CD14-positive monocyte (primary cell): ENCODE measurements at regions not wholly inside any gene's neighbourhood (a gene's known extent, or its start where the extent isn't known, plus 50 kb on each side); places are given as distances from the start of the nearest gene placed in this dataset.

ENCODE experiments used
- DNase-seq, 3 donors: peaks; one replicate each; pipeline ENCODE4 v3.0.0-alpha.2; 2011 to 2022
- H2AFZ ChIP-seq: 2 replicates; pipeline ENCODE4 v1.6.0; 2012; ENCODE audit warnings: mild to moderate bottlenecking, low read depth, low read length, inconsistent platforms; ENCODE audit not compliant: insufficient read depth, poor library complexity, severe bottlenecking
- H3K27ac ChIP-seq, 2 donors: 1 replicate in 1 of 2; 2 replicates in 1 of 2; pipeline ENCODE4 v1.5.1; 2012 to 2013; ENCODE audit warnings: low read length in 2 of 2, control low read depth in 1 of 2, inconsistent platforms in 1 of 2, low read depth in 1 of 2, mild to moderate bottlenecking in 1 of 2
- H3K27me3 ChIP-seq, 2 donors: one replicate each; pipeline versions ENCODE4 v1.6.0 to v1.6.1; 2011 to 2013; ENCODE audit warnings: low read length in 2 of 2; ENCODE audit not compliant: control insufficient read depth in 2 of 2, insufficient read depth in 2 of 2
- H3K36me3 ChIP-seq, 2 donors: replicated peaks in 1 of 2; 1 replicate in 1 of 2; 2 replicates in 1 of 2; pipeline versions ENCODE4 v1.5.1 to v1.6.1; 2012 to 2013; ENCODE audit warnings: low read length in 2 of 2, control low read depth in 1 of 2, inconsistent platforms in 1 of 2, mild to moderate bottlenecking in 1 of 2; ENCODE audit not compliant: insufficient read depth in 2 of 2, control insufficient read depth in 1 of 2
- H3K4me1 ChIP-seq, 2 donors: 1 replicate in 1 of 2; 2 replicates in 1 of 2; pipeline versions ENCODE4 v1.5.1 to v1.6.1; 2012 to 2013; ENCODE audit warnings: low read length in 2 of 2, control low read depth in 1 of 2, inconsistent platforms in 1 of 2, mild to moderate bottlenecking in 1 of 2, moderate library complexity in 1 of 2; ENCODE audit not compliant: insufficient read depth in 2 of 2, control insufficient read depth in 1 of 2
- H3K4me2 ChIP-seq: replicated peaks from 2 replicates; pipeline ENCODE3; 2012; ENCODE audit warnings: low read length, moderate library complexity, mild to moderate bottlenecking; ENCODE audit not compliant: poor library complexity, severe bottlenecking; ENCODE audit errors: extremely low read depth
- H3K4me3 ChIP-seq, 3 experiments: fragments of 200-600 bp in 1 of 3; sonication (generic) in 1 of 3; replicated peaks in 1 of 3; 1 replicate in 2 of 3; 2 replicates in 1 of 3; pipeline ENCODE4 v1.5.1; 2011 to 2013; ENCODE audit warnings: low read length in 3 of 3, mild to moderate bottlenecking in 3 of 3, control low read depth in 2 of 3, low read depth in 2 of 3, inconsistent platforms in 1 of 3, moderate library complexity in 1 of 3
- H3K79me2 ChIP-seq: 2 replicates; pipeline ENCODE4 v1.6.0; 2012; ENCODE audit warnings: mild to moderate bottlenecking, control low read depth, inconsistent platforms, low read length, moderate library complexity; ENCODE audit not compliant: insufficient read depth
- H3K9ac ChIP-seq: 2 replicates; pipeline ENCODE4 v1.6.0; 2017; ENCODE audit warnings: low read length, mild to moderate bottlenecking; ENCODE audit not compliant: insufficient read depth, poor library complexity, severe bottlenecking
- H3K9me3 ChIP-seq, 2 donors: replicated peaks in 1 of 2; 1 replicate in 1 of 2; 2 replicates in 1 of 2; pipeline versions ENCODE4 v1.5.1 to v1.6.1; 2012 to 2013; ENCODE audit warnings: low read length in 2 of 2, control low read depth in 1 of 2; ENCODE audit not compliant: control insufficient read depth in 1 of 2, insufficient read depth in 1 of 2
- H4K20me1 ChIP-seq: 2 replicates; pipeline ENCODE4 v1.6.0; 2012; ENCODE audit warnings: mild to moderate bottlenecking, low read length, control low read depth, moderate library complexity; ENCODE audit not compliant: insufficient read depth
- H3K27ac Mint-ChIP-seq, 7 donors: one replicate each; pipeline ENCODE4 v1.8.0; 2020; ENCODE audit warnings: mild to moderate bottlenecking in 7 of 7, mixed read lengths in 7 of 7, moderate library complexity in 6 of 7, inconsistent platforms in 2 of 7
- H3K27me3 Mint-ChIP-seq, 3 donors: one replicate each; pipeline ENCODE4 v1.8.0; 2021 to 2022; ENCODE audit warnings: low read depth in 3 of 3, mild to moderate bottlenecking in 3 of 3, mixed read lengths in 3 of 3, moderate library complexity in 3 of 3, inconsistent platforms in 1 of 3
- H3K36me3 Mint-ChIP-seq, 2 donors: one replicate each; pipeline ENCODE4 v1.8.0; 2020; ENCODE audit warnings: mixed read lengths in 2 of 2, inconsistent platforms in 1 of 2, mild to moderate bottlenecking in 1 of 2
- H3K4me1 Mint-ChIP-seq: one replicate; pipeline ENCODE4 v1.8.0; 2020; ENCODE audit warnings: mild to moderate bottlenecking, mixed read lengths
- H3K4me3 Mint-ChIP-seq, 2 donors: one replicate each; pipeline ENCODE4 v1.8.0; 2020; ENCODE audit warnings: mild to moderate bottlenecking in 2 of 2, mixed read lengths in 2 of 2, moderate library complexity in 1 of 2
- H3K9me3 Mint-ChIP-seq, 7 donors: one replicate each; pipeline ENCODE4 v1.8.0; 2020 to 2022; ENCODE audit warnings: mixed read lengths in 7 of 7, mild to moderate bottlenecking in 6 of 7, moderate library complexity in 6 of 7, inconsistent platforms in 2 of 7
- CTCF ChIP-seq: fragments of 200-600 bp; IDR thresholded peaks from one replicate; pipeline ENCODE4 v1.8.0; 2022; ENCODE audit warnings: antibody characterized with exemption, mild to moderate bottlenecking
- WGBS: methylation state at CpG from one replicate; pipeline ENCODE4 v1.1.5; 2013; ENCODE audit warnings: missing lambda C conversion rate; ENCODE audit not compliant: insufficient coverage; 5-methylcytosine and 5-hydroxymethylcytosine counted together
- intact Hi-C, 2 donors: fragments of 100-400 bp; cut with micrococcal nuclease; formaldehyde crosslinking; loops; one replicate each; pipeline versions ENCODE4 v1.15.0 to v1.15.1; 2023

- Histone ChIP-seq H3K27me3 (no peaks in the 10 kb centered on the region), H3K4me1 (no peaks in the 10 kb centered on the region), H3K4me2 (no peak overlapping the region), H4K20me1 (no peaks in the 10 kb centered on the region), H3K9ac (no peak overlapping the region), H2AFZ (no peak overlapping the region), H3K36me3 (no peaks in the 10 kb centered on the region), H3K9me3 (no peaks in the 10 kb centered on the region), H3K79me2 (no peaks in the 10 kb centered on the region), H3K27ac (no peak overlapping the region), H3K4me3 (no peak overlapping the region)
- no CpG with 5 or more reads among the region's 1 CpG for WGBS
- no peak overlapping the region for H3K4me3 Mint-ChIP-seq
- no peak for DNase-seq
- H3K9me3 Mint-ChIP-seq, result peaks cover 0 to 2% (median 0%) of the 10 kb centered on the region in 7 donors
- H3K27ac Mint-ChIP-seq, result no peak overlapping the region
- no peak for TF ChIP-seq CTCF
- H3K27me3 Mint-ChIP-seq, result peaks cover 0 to 1% (median 0%) of the 10 kb centered on the region in 3 donors
- no peaks in the 10 kb centered on the region for H3K36me3 Mint-ChIP-seq
- intact Hi-C loops, result no loop called here
- no peaks in the 10 kb centered on the region for H3K4me1 Mint-ChIP-seq
These were observed 707.0 kb upstream of the ACTRT1 start for GRCh38 chrX:128759177-128759576.

GRCh38 chrX:128754130-128754529 is 701.9 kb upstream of the ACTRT1 start:
- no peak for DNase-seq
- Histone ChIP-seq H4K20me1 (no peaks in the 10 kb centered on the region), H3K79me2 (no peaks in the 10 kb centered on the region), H3K9me3 (no peaks in the 10 kb centered on the region), H3K27ac (no peak overlapping the region), H3K4me3 (no peak overlapping the region), H3K4me1 (no peaks in the 10 kb centered on the region), H3K36me3 (no peaks in the 10 kb centered on the region), H3K4me2 (no peak overlapping the region), H3K27me3 (no peaks in the 10 kb centered on the region), H3K9ac (no peak overlapping the region), H2AFZ (no peak overlapping the region)
- no peak overlapping the region for H3K27ac Mint-ChIP-seq
- H3K9me3 Mint-ChIP-seq, result peaks cover 0 to 2% (median 0%) of the 10 kb centered on the region in 7 donors
- H3K27me3 Mint-ChIP-seq, result peaks cover 0 to 3% (median 0%) of the 10 kb centered on the region in 3 donors
- no peaks in the 10 kb centered on the region for H3K4me1 Mint-ChIP-seq
- no peak overlapping the region for H3K4me3 Mint-ChIP-seq
- TF ChIP-seq CTCF, result no peak
- intact Hi-C loops, result no loop called here
- H3K36me3 Mint-ChIP-seq, result no peaks in the 10 kb centered on the region
